ENCODE measurements at regions not wholly inside any gene's neighbourhood (a gene's known extent, or its start where the extent isn't known, plus 50 kb on each side); places are given as distances from the start of the nearest gene placed in this dataset.
"Not testable (repeated sequence)": the region's sequence is repeated elsewhere in the genome, so short reads cannot be mapped to it uniquely, and the experiment has no call there.

DNA sequence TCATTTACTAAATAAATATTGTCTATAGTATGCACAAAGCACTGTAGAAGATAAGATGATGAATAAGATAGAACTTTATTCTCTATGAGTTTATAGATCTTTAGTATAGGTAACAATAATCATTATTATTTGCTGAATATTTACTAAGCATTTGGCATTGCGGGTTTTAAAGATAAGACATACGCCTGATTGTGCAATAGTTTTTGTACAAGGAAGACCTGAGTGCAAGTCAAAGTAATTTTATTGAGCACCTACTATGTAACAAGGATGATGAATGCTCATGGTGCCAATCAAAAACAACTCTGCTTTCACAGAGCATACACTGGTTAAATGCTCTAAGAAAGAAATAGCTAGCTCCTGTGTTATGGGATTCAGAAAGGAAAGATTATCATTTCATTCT lies 1461.7 kb upstream of the FLRT2 start:
- no peak for DNase-seq (ENCODE audit: low spot score)

DNA sequence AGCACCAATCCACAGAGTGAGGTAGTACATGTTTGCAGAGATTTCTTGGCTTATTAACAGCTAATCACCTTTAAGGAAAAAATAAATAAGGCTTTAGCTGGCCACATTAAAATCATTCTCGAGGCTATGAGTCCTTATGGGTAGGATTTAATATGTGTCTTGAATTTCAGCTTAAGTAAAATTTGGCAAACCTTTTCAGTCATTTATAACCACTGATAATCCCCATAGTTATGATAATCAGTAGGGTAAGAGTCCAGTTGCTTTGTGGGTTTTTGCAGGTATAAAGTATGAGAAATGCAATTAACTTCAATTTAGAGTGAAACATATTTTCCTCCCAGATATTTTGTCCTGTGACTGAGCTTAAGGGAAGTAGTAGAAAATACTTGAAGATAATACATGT lies 1458.9 kb upstream of the FLRT2 start:
- no peak for DNase-seq (ENCODE audit: low spot score)

DNA sequence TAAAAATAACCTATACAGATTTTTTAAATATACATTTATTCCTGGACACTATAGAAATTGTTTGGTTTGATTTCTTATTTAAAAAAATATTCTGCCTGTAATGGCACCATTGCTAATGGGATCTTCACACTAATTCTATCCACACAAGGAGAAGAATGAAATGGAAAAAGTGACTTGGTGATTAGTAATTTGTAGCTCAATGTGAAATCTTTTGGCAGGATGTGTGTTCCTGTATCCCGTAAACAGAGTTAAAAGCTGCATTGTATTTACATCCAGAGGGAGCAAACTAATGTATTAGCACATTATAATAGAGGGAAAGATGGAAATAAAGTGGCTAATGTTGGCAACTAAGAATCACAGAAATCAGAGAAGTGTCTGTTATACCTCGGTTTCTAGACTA lies 1455.3 kb upstream of the FLRT2 start:
- DNase-seq (ENCODE audit: low spot score) = no peak

DNA sequence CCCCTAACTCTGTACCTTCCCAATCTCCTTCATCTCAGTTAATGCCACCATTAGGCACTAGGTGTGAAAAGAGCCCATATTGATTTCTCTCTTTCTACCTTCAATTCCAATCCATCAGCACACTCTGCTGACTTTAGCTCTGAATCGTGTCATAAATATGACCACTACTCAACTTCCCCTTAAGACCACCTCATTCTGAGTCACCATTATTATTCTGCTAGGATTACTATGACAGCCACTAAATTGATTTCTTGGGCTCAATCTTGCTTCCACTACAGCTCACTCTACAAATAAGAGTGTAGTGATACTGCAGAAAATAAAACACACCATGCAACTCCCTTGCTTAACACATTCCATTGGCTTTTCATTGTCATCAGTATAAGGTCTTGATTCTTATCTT lies 1449.0 kb upstream of the FLRT2 start:
- no peak for DNase-seq (ENCODE audit: low spot score)

DNA sequence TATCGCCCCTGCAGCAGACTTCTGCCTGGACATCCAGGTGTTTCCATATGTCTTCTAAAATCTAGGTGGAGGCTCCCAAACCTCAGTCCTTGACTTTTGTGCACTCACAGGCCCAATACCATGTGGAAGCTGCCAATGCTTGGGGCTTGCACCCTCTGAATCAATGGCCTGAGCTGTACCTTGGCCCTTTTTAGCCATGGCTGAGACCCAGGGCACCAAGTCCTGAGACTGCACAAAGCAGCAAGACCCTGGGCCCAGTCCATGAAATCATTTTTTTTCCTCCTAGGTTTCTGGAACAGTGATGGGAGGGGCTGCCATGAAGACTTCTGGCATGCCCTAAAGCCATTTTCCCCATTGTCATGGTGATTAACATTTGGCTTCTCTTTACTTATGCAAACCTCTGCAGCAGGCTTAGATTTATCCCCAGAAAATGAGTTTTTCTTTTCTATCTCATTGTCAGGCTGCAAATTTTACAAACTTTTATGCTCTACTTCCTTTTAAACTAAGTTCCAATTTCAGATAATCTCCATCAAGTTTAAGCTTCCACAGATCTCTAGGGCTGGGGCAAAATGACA lies 1445.8 kb upstream of the FLRT2 start:
- DNase-seq (ENCODE audit: low spot score) = no peak

DNA sequence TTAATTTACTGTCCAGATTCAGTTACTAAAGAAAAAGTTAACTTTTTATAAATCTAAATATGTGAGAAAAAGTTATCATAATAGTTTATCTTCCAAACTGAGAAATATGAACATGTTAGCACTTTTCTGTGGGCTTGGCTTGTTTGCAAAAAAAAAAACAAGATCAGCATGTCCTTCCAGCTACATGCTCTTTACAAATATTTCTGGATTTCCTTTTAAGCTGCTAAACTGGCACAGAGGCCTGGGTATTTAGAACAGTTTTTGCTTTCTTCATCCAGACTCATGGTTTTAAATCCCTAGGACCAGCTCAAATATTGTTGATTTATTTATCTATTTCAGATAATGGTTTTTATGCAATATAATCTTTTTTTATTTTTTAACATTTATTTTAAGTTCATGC lies 1444.5 kb upstream of the FLRT2 start:
- no peak for DNase-seq (ENCODE audit: low spot score)

DNA sequence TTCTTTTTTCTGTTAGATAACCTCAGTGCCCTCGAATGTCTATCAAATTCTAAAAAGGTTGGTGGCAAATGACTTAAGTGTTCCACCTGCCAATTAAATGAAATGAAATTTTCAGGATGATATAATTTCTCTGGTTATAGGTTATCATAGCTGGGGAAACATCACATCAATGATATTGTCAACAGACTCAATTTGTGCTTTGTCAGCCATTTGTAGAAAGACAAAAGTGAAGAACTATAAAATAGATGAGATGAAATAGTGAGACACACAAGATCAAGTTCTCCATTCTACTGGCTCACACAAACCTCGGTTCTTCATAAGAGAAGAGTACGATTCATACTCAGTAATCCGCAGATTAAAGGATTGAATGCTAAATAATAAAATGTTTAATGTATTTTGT lies 1443.2 kb upstream of the FLRT2 start:
- DNase-seq (ENCODE audit: low spot score) = no peak

DNA sequence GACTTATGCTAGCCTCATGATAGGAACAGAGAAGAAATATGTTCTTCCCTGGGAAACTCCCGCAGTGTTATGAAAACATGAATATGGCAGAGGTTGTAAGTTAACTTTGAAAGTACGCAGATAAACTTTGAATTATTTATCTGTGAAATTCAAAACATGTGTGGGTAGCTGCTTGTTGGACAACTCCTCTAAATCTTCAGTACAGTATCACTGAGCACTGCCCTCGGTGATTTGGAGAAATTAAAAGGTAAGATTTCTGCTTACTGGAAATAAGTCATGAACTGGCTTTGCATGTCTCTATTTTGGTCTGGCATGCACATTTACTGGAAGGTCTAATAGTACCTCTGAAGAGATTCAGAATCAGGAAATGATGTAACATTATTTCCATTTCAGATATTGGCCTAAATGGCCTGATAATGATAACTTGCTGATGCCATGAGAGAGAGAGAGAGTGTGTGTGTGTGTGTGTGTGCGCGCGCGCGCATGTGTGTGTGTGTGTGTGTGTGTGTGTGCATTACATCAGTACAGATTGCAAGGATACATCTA lies 1441.9 kb upstream of the FLRT2 start:
- DNase-seq (ENCODE audit: low spot score) = no peak

DNA sequence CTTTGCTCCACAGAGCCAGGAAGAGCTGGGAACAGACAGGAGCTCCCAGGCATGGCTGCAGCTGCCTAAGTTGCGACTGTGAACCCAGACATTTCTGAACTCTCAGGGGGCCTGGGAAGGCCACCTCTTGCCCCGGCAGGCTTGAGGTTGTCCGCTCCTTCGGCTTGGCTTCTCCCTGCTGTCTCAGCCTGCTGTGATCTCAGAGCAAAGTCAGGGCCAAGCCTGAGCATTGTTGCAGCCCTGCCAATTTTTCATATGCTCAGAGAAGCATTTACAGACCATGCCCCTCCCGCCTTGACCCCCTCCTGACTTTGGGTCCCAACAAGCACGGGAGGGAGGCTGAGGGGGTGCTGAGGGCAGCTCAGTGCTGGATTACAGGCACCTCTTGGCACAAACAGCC lies 1439.1 kb upstream of the FLRT2 start:
- DNase-seq (ENCODE audit: low spot score) = no peak

DNA sequence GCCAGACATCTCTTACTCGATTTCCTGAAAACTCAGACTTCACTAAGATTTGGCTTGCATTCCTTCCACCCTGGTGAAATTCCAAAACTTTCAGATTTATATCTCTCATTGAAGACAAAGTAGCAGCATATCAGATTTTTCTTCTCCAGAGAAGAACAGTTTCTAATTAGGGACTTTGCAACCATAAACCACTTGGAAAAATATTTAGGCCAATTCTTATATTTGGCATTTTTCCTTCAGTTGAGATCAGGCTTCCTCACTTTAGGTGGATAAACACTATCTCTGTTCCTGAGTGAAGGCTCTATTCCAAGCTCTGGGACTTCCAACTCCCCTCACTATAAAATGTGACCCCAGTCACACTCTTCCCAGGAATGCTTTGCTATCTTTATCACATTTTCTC lies 1434.3 kb upstream of the FLRT2 start:
- no peak for DNase-seq (ENCODE audit: low spot score)

DNA sequence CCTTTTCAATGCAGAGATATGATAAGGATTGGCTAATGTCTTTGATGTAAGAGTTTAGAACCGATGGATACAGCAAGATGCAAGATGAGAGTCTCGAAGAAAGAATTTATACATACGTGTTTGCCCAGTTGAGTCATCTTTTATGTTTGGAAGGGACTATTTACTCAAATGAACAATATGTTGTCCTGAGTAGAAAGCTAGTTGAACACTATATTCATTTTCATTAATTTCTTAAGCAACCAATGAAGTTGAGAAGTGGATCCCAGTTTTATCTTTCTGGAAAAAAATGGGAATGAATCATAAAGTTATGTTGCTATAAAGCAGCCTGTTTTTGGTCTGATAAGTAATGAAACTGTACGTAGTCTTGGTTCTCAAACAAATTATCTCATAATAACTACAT lies 1431.7 kb upstream of the FLRT2 start:
- DNase-seq (ENCODE audit: low spot score) = no peak

DNA sequence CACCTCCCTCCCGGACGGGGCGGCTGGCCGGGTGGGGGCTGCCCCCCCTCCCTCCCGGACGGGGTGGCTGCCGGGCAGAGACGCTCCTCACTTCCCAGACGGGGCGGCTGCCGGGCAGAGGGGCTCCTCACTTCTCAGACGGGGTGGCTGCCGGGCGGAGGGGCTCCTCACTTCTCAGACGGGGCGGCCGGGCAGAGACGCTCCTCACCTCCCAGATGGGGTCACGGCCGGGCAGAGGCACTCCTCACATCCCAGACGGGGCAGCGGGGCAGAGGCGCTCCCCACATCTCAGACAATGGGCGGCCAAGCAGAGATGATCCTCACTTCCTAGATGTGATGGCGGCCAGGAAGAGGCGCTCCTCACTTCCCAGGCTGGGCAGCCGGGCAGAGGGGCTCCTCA lies 1430.4 kb upstream of the FLRT2 start:
- DNase-seq (ENCODE audit: low spot score) = not testable (repeated sequence)

DNA sequence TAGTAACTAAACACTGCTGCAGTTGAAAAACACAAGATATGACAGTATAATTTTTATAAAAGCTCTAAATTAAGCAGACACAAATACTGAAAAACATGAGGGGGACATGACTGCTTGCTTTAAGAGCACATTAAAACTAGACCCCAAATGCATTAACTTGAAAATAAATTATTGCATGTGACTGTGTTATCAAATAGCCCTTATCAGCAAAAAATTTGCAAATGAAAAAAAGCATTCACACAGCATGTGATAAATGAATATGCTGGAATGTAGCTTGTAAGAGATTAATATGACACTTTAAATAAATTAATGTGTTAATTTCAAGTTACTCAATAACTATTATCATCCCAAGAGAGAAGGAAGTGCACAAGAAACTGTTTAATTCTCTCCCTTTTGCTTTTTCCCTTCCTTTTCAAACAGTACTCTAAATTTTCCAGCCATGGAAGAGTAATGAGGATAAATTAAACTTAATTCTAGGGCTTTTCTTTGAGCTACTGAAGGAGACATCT lies 1422.1 kb upstream of the FLRT2 start:
- no peak for DNase-seq (ENCODE audit: low spot score)

DNA sequence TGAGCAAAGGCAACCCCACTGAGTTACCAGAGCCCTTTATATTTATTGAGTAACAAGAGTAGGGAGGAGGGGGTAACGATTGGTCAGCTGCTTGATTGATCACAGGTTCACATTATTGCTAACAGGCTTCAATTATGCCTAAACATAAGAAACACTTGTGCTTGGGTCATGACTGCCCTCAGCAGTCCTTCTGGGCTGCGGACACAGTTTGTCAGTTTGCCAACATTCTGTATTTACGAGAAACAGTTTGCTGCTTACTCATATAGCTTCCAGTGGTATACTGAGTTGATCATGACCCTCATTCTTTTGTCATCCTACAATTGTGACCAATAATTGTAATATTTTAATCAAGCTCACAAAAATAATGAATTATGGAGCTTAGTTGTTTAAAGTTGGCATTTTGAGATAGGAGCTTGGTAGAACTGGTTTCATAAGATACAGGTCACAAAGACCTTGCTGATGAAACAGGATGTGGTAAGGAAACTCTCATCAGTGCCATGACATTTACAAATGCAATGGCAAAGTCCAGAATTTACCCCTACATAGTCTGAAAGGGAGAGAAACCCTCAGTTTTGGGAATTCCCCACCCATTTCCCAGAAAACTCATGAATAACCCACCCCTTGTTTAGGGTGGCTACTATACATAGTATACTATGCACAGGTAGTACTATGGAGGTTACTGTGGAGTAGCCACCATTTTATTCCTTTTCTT lies 1421.0 kb upstream of the FLRT2 start:
- no peak for DNase-seq (ENCODE audit: low spot score)

DNA sequence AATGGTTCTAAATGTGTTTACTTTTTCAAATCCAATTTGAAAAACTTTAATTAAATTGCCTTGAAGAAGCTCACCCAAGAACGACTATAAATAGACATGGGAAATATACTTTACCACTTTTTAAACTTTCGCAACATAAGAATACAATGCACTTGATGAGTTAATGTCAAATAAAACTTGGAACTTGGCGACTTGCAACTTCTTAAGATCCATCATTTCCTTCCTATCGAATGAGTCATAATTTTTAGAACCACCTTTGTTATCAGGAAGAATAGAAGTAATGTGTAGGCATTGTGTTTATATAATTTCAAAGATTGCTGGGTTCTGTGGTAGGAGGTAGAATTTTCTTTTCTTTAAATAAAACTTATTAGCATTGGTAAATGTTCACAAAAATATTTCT lies 1417.4 kb upstream of the FLRT2 start:
- DNase-seq (ENCODE audit: low spot score) = no peak

DNA sequence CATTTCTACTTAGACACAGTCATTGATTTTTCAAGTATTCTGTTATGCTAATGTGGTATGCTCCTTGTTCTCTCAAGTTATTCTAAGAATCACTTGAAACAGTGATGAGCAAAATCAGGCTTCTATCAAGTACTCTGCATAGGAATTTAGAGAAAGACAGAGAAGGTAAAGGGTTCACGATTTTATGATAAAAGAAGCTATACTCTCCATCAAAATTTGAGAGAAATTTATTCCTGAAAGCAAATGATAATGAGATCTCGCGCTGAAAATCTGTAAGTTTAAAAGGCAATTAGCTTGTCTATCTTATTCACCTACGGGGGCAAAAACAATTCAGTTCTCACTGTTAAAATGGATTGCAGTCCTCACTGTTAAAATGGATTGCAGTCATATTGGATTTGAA lies 1404.3 kb upstream of the FLRT2 start:
- DNase-seq (ENCODE audit: low spot score) = no peak

DNA sequence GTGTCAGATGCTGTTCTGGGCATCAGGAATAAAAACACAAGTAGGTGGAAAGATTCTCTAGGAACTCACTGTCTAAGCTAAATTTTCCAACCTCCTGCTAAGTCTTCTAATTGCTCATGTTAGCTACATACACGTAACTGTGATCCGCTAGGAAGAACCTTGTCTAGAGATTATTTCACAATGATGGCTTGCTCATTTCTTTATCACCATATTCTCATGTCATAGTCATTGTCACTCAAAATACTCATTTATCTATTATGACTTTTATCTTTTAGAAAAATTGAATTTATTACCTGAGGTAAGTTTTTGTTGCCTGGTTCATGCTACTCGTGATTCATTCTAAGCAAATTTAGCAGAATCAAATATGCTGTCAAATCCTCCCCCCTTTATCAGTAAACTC lies 1402.4 kb upstream of the FLRT2 start:
- DNase-seq (ENCODE audit: low spot score) = no peak

DNA sequence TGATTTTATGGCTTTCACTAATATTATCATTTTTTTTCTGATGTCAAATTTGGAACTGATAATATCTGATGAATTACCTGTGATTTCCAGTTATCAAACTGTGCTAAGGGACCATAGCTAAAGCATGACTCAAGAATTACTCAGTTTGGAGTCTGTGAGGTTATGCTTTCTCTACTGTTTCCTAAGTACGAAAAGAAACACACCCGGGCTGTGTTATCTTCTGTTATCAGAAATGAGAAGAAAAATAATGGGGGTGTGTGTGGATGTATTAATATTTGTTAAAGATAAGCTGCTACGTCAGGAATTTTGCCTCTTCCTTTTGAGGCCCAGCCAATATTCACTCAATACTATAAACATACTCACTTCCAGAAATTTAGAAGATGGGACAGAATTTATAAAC lies 1401.9 kb upstream of the FLRT2 start:
- DNase-seq (ENCODE audit: low spot score) = no peak

DNA sequence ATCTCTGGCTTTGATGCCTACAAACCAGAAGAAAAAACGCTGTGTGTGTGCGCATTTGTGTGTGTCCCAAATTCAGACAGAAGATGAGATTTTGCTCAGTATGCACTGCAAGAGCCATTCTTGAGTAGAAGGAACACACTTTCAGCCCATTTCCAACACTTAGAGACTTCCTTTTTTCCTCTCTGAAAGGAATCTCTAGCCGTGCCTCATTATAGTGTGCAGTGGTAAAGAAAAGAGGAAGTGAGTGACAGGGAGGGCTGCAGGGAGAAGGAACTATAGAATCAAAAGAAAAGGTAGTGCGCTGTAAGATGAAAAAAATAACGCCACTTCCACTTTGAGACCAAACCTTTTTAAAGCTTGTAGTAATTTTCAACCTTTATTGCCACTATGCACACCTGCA lies 1400.9 kb upstream of the FLRT2 start:
- no peak for DNase-seq (ENCODE audit: low spot score)

DNA sequence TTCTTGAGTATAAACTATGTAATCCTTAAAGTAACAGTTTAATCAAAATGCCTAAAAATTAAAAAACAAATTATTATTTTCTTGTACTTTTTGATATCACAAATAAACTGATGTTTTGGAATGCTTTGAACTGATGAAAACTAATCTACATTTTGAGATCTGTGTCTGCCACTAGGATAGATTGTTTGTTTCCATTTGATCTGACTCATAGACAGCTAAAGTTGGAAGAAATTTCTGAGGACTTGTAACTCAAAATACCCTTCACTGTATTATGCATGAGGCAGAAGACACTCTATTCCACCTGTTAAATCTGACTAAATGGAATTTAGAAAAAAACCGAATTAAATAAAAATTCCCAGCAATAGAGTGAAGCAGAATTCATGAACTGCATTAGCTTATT lies 1400.0 kb upstream of the FLRT2 start:
- DNase-seq (ENCODE audit: low spot score) = no peak

DNA sequence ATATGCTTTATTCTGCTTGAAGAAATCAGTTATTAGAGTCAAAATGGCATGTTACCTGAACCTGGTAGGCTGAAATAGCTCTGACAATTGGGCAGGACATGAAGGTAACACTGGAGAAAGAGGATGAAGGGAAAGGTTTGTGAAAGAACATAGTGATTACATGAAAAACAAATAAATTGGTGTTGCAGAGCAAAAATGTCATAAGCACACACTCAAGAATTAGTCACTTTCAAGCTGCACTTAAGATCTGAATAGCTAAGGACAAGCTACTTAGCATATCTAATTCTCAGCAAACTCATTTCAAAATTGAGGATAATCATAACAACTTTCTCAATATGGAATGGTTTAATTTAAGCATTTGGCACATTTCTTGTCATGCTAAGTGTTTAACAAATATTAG lies 1398.0 kb upstream of the FLRT2 start:
- DNase-seq (ENCODE audit: low spot score) = no peak

DNA sequence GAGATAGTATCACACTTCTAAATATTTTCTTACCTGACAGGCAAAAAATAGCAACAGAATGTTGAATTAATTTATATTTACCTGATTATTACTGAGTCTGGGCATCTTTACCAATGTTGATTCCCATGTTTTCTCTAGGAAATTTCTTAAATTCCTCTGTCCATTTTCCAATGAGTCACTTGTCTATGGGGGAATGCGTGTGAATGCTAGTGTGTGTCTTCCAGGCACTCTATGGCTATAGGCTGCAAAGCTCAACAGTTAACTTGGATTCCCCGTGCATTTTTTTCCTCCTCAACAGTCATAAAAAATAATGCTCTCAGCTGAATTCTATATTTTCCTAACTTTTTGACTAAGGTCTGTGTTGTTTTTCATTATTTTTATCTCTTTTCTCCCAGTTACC lies 1385.8 kb upstream of the FLRT2 start:
- no peak for DNase-seq (ENCODE audit: low spot score)

DNA sequence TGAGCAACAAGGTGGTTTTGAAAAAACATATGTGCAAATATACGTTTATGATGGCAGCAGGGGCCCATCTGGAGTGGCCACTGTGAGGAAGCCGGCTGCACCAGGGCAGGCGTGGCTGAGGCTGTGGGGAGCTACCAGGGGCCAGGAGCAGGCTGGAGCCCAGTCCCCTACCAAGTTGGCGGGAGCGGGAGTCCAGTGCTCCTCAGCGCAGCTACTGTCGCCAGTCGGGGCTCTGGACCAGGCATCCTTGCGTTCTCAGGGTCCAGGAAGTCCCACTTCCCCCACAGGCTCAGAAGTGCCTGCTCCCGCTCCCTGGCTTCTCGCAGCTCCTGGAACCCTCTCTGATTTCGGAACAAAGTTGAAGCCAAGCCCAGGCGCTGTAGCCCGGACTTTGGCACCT lies 1377.5 kb upstream of the FLRT2 start:
- no peak for DNase-seq (ENCODE audit: low spot score)

DNA sequence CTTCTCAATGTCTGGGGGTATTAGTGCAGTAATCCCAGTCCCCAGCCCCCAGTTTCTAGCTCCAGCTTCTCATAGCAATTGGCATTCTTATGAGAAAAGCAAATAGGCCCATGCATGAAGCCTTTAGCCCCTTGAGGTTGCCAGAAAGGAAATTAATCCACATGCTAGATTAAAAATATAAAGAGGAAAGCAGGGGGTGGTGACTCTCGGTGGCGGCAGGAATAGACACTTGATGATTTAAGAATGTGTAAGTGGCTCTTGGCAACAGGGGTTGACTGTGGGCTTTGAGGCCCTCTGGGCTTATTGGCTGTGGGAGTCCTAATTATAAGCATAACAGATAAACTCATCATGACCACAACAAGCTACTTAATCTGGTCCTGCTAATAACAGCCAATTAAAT lies 1367.3 kb upstream of the FLRT2 start:
- no peak for DNase-seq (ENCODE audit: low spot score)
